Ovary (tissue), 3 donors: ENCODE measurements at regions not wholly inside any gene's neighbourhood (a gene's known extent, or its start where the extent isn't known, plus 50 kb on each side); places are given as distances from the start of the nearest gene placed in this dataset.

Experiments
- CTCF ChIP-seq, 3 donors: fragments of 450-650 bp in 2 of 3; fragments of 200-600 bp in 1 of 3; IDR thresholded peaks; one replicate each; pipeline versions ENCODE4 v1.5.1 to v1.8.0; 2016 to 2022; ENCODE audit warnings: antibody characterized with exemption in 3 of 3, mild to moderate bottlenecking in 1 of 3
- EP300 ChIP-seq: sonication (generic); formaldehyde crosslinking; IDR thresholded peaks from one replicate; pipeline ENCODE4 v1.6.1; 2017; ENCODE audit warnings: antibody characterized with exemption
- donor health status: DM: no; HTN: no; CAD: no.

GRCh38 chr1:58190267-58190988 lies 356.1 kb downstream of the OMA1 start:
- TF ChIP-seq CTCF (IDR thresholded peaks at IDR 0.05) (no peak), EP300 (no peak)
